H1 (cell line): ENCODE measurements at regions not wholly inside any gene's neighbourhood (a gene's known extent, or its start where the extent isn't known, plus 50 kb on each side); places are given as distances from the start of the nearest gene placed in this dataset.

ENCODE experiments used
- CTCF ChIA-PET: fragments of 300-600 bp; sonication (Branson Sonifier 250); formaldehyde crosslinking; loops from one replicate; lab custom pipeline; 2021; ENCODE audit not compliant: partially characterized antibody; lab: Charles Lee
- POLR2A ChIA-PET: fragments of 300-600 bp; sonication (Branson Sonifier 250); formaldehyde crosslinking; loops from one replicate; lab custom pipeline; 2021; ENCODE audit warnings: inconsistent platforms; ENCODE audit not compliant: partially characterized antibody; lab: Charles Lee
- DNase-seq, 2 experiments: peaks; one replicate each; pipeline versions ENCODE4 v3.0.0 to v3.0.0-alpha.2; 2010 to 2022; ENCODE audit warnings: low spot score in 2 of 2, low read depth in 1 of 2, mixed read lengths in 1 of 2
- FAIRE-seq: peaks from 2 replicates; lab custom pipeline; 2011; peaks lifted over from hg19 to GRCh38; lab: Jason Lieb, UNC
- H2AFZ ChIP-seq: 2 replicates; pipeline ENCODE4 v1.8.1; 2012; ENCODE audit warnings: low read length, inconsistent platforms
- H2AK5ac ChIP-seq: 2 replicates; pipeline ENCODE4 v1.6.1; 2013; ENCODE audit warnings: low read depth, low read length
- H2BK120ac ChIP-seq: replicated peaks from 2 replicates; pipeline ENCODE3; 2013; ENCODE audit warnings: low read depth, low read length, inconsistent platforms
- H2BK12ac ChIP-seq: 2 replicates; pipeline ENCODE4 v1.6.1; 2013; ENCODE audit warnings: low read depth, low read length
- H2BK15ac ChIP-seq: 2 replicates; pipeline ENCODE4 v1.6.1; 2013; ENCODE audit warnings: low read length
- H2BK20ac ChIP-seq: 2 replicates; pipeline ENCODE4 v1.6.1; 2013; ENCODE audit warnings: low read length
- H2BK5ac ChIP-seq: 2 replicates; pipeline ENCODE4 v1.6.1; 2013; ENCODE audit warnings: low read depth, low read length
- H3K14ac ChIP-seq: 2 replicates; pipeline ENCODE4 v1.6.1; 2013; ENCODE audit warnings: inconsistent platforms; ENCODE audit not compliant: insufficient read length
- H3K18ac ChIP-seq: 2 replicates; pipeline ENCODE4 v1.6.1; 2013; ENCODE audit warnings: low read length; ENCODE audit errors: extremely low read depth
- H3K23ac ChIP-seq: 2 replicates; pipeline ENCODE4 v1.6.1; 2013; ENCODE audit warnings: inconsistent platforms; ENCODE audit not compliant: insufficient read length
- H3K23me2 ChIP-seq: 2 replicates; pipeline ENCODE4 v1.6.1; 2013; ENCODE audit warnings: low read depth, low read length
- H3K27ac ChIP-seq: 2 replicates; pipeline ENCODE4 v1.6.1; 2011; ENCODE audit warnings: low read depth, low read length, inconsistent platforms
- H3K27me3 ChIP-seq, 4 experiments: replicated peaks in 1 of 4; 1 replicate in 1 of 4; 2 replicates in 3 of 4; pipeline versions ENCODE4 v1.6.1 to v1.8.1; 2011 to 2013; ENCODE audit warnings: low read length in 3 of 4, mild to moderate bottlenecking in 3 of 4, inconsistent platforms in 2 of 4, mixed read lengths in 2 of 4, moderate library complexity in 1 of 4; ENCODE audit not compliant: control insufficient read depth in 3 of 4, insufficient read depth in 3 of 4; ENCODE audit errors: extremely low read depth in 1 of 4
- H3K36me3 ChIP-seq, 4 experiments: 2 replicates each; pipeline versions ENCODE4 v1.6.1 to v1.8.1; 2011 to 2013; ENCODE audit warnings: mild to moderate bottlenecking in 4 of 4, low read length in 3 of 4, moderate library complexity in 2 of 4, control low read depth in 1 of 4, inconsistent platforms in 1 of 4; ENCODE audit not compliant: insufficient read depth in 4 of 4, control insufficient read depth in 2 of 4
- H3K4ac ChIP-seq: replicated peaks from 2 replicates; pipeline ENCODE3; 2013; ENCODE audit warnings: low read length, low read depth, mixed read lengths, inconsistent platforms; ENCODE audit not compliant: insufficient read length
- H3K4me1 ChIP-seq, 4 experiments: replicated peaks in 1 of 4; 1 replicate in 1 of 4; 2 replicates in 3 of 4; pipeline versions ENCODE4 v1.6.1 to v1.8.1; 2011 to 2013; ENCODE audit warnings: low read length in 3 of 4, inconsistent platforms in 2 of 4, mixed read lengths in 1 of 4; ENCODE audit not compliant: insufficient read depth in 4 of 4, control insufficient read depth in 3 of 4
- H3K4me2 ChIP-seq, 2 experiments: 2 replicates each; pipeline versions ENCODE4 v1.6.1 to v1.8.1; 2011 to 2013; ENCODE audit warnings: low read depth in 2 of 2, low read length in 2 of 2, control low read depth in 1 of 2, inconsistent platforms in 1 of 2, mild to moderate bottlenecking in 1 of 2; ENCODE audit not compliant: insufficient read depth in 1 of 2
- H3K4me3 ChIP-seq, 4 experiments: fragments of 200-600, 300-600 bp in 1 of 4; sonication (generic), shearing (Covaris generic), sonication (Bioruptor Twin) in 1 of 4; 2 replicates each; pipeline versions ENCODE4 v1.5.1 to v1.8.1; 2011 to 2016; ENCODE audit warnings: low read length in 4 of 4, low read depth in 3 of 4, control low read depth in 2 of 4, inconsistent platforms in 2 of 4, mild to moderate bottlenecking in 2 of 4, mixed read lengths in 1 of 4, moderate library complexity in 1 of 4; ENCODE audit not compliant: insufficient read depth in 2 of 4; ENCODE audit errors: extremely low read depth in 1 of 4
- H3K56ac ChIP-seq: replicated peaks from 2 replicates; pipeline ENCODE3; 2013; ENCODE audit warnings: low read depth, mild to moderate bottlenecking, mixed read lengths, low read length, inconsistent platforms; ENCODE audit not compliant: insufficient read length
- H3K79me1 ChIP-seq: 2 replicates; pipeline ENCODE4 v1.6.1; 2013; ENCODE audit warnings: low read depth, low read length, control low read depth
- H3K79me2 ChIP-seq, 2 experiments: 2 replicates each; pipeline versions ENCODE4 v1.6.1 to v1.8.1; 2012 to 2013; ENCODE audit warnings: low read length in 2 of 2, mild to moderate bottlenecking in 2 of 2, inconsistent platforms in 1 of 2; ENCODE audit not compliant: insufficient read depth in 2 of 2, control insufficient read depth in 1 of 2
- H3K9ac ChIP-seq, 4 experiments: replicated peaks in 1 of 4; 1 replicate in 1 of 4; 2 replicates in 3 of 4; pipeline versions ENCODE4 v1.6.1 to v1.8.1; 2011 to 2013; ENCODE audit warnings: low read depth in 3 of 4, low read length in 3 of 4, control low read depth in 2 of 4, mild to moderate bottlenecking in 2 of 4, moderate library complexity in 2 of 4, inconsistent platforms in 1 of 4; ENCODE audit errors: extremely low read depth in 1 of 4
- H3K9me3 ChIP-seq, 2 experiments: 2 replicates each; pipeline versions ENCODE4 v1.6.1 to v1.8.1; 2012 to 2013; ENCODE audit warnings: mild to moderate bottlenecking in 2 of 2, moderate library complexity in 2 of 2, control low read depth in 1 of 2, inconsistent platforms in 1 of 2, low read depth in 1 of 2, low read length in 1 of 2, mixed read lengths in 1 of 2; ENCODE audit not compliant: insufficient read depth in 2 of 2
- H4K20me1 ChIP-seq, 2 experiments: replicated peaks in 1 of 2; 2 replicates each; pipeline versions ENCODE3 to v1.8.1; 2011 to 2013; ENCODE audit warnings: inconsistent platforms in 2 of 2, low read length in 2 of 2, mild to moderate bottlenecking in 1 of 2; ENCODE audit not compliant: insufficient read depth in 2 of 2, control insufficient read depth in 1 of 2
- H4K5ac ChIP-seq: 2 replicates; pipeline ENCODE4 v1.6.1; 2013; ENCODE audit warnings: low read length, low read depth, mixed read lengths, inconsistent platforms; ENCODE audit not compliant: insufficient read length
- H4K8ac ChIP-seq: 2 replicates; pipeline ENCODE4 v1.8.0; 2013; ENCODE audit warnings: mild to moderate bottlenecking, moderate library complexity, low read length, inconsistent platforms; ENCODE audit not compliant: insufficient read depth; ENCODE audit errors: extremely low read depth
- H4K91ac ChIP-seq: replicated peaks from 2 replicates; pipeline ENCODE3; 2013; ENCODE audit warnings: low read length, mixed read lengths, inconsistent platforms; ENCODE audit not compliant: insufficient read length
- EGR1 ChIP-seq: IDR thresholded peaks from 2 replicates; pipeline ENCODE4 v1.6.1; 2011; ENCODE audit warnings: low read depth, low read length, borderline replicate concordance
- JUN ChIP-seq: IDR thresholded peaks from 2 replicates; pipeline ENCODE4 v1.6.1; 2011; ENCODE audit warnings: low read depth, mild to moderate bottlenecking, improper control_type of control experiment, low read length
- KDM4A ChIP-seq: IDR thresholded peaks from one replicate; pipeline ENCODE4 v1.7.1; 2012; ENCODE audit warnings: low read depth, mild to moderate bottlenecking, moderate library complexity, low read length, inconsistent platforms; ENCODE audit not compliant: severe bottlenecking
- PHF8 ChIP-seq: fragments of 200-600 bp; sonication (generic); conservative IDR thresholded peaks from 2 replicates; pipeline ENCODE4 v1.7.1; 2012; ENCODE audit warnings: low read depth, mild to moderate bottlenecking, inconsistent platforms, low read length, moderate library complexity
- SIRT6 ChIP-seq: IDR thresholded peaks from one replicate; pipeline ENCODE4 v1.7.1; 2012; ENCODE audit warnings: low read length, inconsistent platforms
- SP2 ChIP-seq: IDR thresholded peaks from 2 replicates; pipeline ENCODE4 v1.6.1; 2012; ENCODE audit warnings: mild to moderate bottlenecking, low read length, inconsistent platforms
- TAF7 ChIP-seq: optimal IDR thresholded peaks from 2 replicates; pipeline ENCODE3; 2011; ENCODE audit warnings: low read depth, mild to moderate bottlenecking, inconsistent platforms, low read length, moderate library complexity, borderline replicate concordance
- WGBS, 2 experiments: shearing (Covaris generic) in 1 of 2; methylation state at CpG; one replicate each; pipeline versions ENCODE4 v1.1.6 to v1.1.7; 2013 to 2015; ENCODE audit warnings: low lambda C conversion rate in 2 of 2, mixed read lengths in 2 of 2, inconsistent platforms in 1 of 2, low coverage in 1 of 2, missing lambda C conversion rate in 1 of 2; ENCODE audit not compliant: insufficient replicate concordance in 2 of 2, insufficient coverage in 1 of 2, insufficient read length in 1 of 2; ENCODE audit errors: extremely low coverage in 1 of 2, missing lambda C conversion rate in 1 of 2; 5-methylcytosine and 5-hydroxymethylcytosine counted together

GRCh38 chr1:68906431-68906830 is 409.5 kb upstream of the DEPDC1 start:
- no peak overlapping the region for H4K8ac ChIP-seq

More at GRCh38 chr1:68906431-68906830, 409.5 kb upstream of the DEPDC1 start:
- no peaks in the 10 kb centered on the region for H3K23me2 ChIP-seq
- no peak overlapping the region for H2AK5ac ChIP-seq
- no peak overlapping the region for H3K14ac ChIP-seq
- H3K18ac ChIP-seq = no peak overlapping the region
- ChIA-PET POLR2A (no interaction called here), CTCF (no interaction called here)
- H4K20me1 ChIP-seq = no peaks in the 10 kb centered on the region
- no peak for DNase-seq
- H4K91ac ChIP-seq = no peak overlapping the region
- no peak overlapping the region for H3K4me2 ChIP-seq
- no peak overlapping the region for H3K56ac ChIP-seq
- no peaks in the 10 kb centered on the region for H3K36me3 ChIP-seq
- no peaks in the 10 kb centered on the region for H3K4me1 ChIP-seq
- no peaks in the 10 kb centered on the region for H3K79me1 ChIP-seq
- H2BK20ac ChIP-seq = no peak overlapping the region
- H3K9me3 ChIP-seq = 0 out of 4 replicates have a peak, but pooled peaks cover 0 to 4% of the 10 kb centered on the region in 2 experiments
- H3K27me3 ChIP-seq = no peaks in the 10 kb centered on the region
- H3K9ac ChIP-seq = no peak overlapping the region
- H2BK12ac ChIP-seq = no peak overlapping the region
- no peak overlapping the region for H3K27ac ChIP-seq
- H2AFZ ChIP-seq = no peak overlapping the region
- H3K4me3 ChIP-seq = no peak overlapping the region
- TF ChIP-seq EGR1 (no peak), SP2 (no peak), JUN (no peak), SIRT6 (no peak), PHF8 (no peak), TAF7 (no peak), KDM4A (no peak)
- H3K4ac ChIP-seq = no peak overlapping the region
- H3K79me2 ChIP-seq = no peaks in the 10 kb centered on the region
- H2BK5ac ChIP-seq = no peak overlapping the region
- 92% methylated on average over 3 of the region's 3 CpGs; no CpG with 5 or more reads in 1 of the 2 experiments for WGBS, 2 experiments
- H2BK120ac ChIP-seq = no peak overlapping the region
- no peak overlapping the region for H2BK15ac ChIP-seq
- no peak for FAIRE-seq
- H3K23ac ChIP-seq = no peak overlapping the region
- no peak overlapping the region for H4K5ac ChIP-seq
